ENCODE measurements at regions not wholly inside any gene's neighbourhood (a gene's known extent, or its start where the extent isn't known, plus 50 kb on each side); places are given as distances from the start of the nearest gene placed in this dataset.

DNA sequence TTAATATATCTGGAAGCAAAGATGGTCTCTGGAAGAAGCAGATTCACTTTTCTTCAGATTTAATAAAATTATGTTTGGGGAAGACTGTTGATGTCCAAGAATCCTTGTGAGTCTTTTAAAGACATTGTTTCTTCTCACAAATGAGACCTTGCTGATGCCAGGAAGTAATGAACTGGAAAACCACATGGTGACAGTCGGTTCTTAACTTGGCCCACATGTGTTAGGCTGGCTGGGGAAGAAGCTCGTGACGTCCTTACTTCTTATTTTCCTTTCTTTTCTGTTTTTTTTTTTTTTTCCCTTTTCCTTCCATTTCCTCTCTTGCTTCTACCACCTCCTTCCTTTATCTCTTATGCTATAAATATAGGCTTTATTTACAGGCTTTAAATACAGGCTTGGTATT, 950.2 kb downstream of the BCL11B start:
- no peak for FAIRE-seq
- no peak for DNase-seq (ENCODE audit: insufficient read length, low spot score)
- TF ChIP-seq POLR2A (IDR thresholded peaks at IDR 0.05; ENCODE audit: low read depth, low read length), result no peak

DNA sequence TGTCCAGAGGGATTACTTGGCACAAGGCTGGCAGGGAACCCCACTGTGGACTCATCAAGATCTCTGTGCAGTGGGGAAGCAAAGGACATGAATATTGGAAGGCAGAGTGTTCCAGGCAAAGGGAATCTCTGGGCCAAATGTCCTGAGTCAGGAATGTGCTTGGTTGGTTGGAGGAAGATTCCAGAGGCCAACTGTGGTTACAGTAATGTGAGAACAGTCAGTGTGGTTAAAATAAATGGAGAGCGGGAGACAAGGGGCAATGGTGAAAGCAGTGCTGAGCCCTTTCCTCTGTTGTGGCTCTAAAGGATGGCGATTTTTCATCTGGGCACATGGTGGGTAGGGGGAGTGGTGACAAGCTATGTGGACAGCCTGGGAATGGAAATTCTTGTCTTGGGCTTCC, 948.2 kb downstream of the BCL11B start:
- no peak for DNase-seq (ENCODE audit: insufficient read length, low spot score)
- no peak for FAIRE-seq
- TF ChIP-seq POLR2A (IDR thresholded peaks at IDR 0.05; ENCODE audit: low read depth, low read length), result no peak

GRCh38 chr14:98325761-98326160, 946.2 kb downstream of the BCL11B start:
- FAIRE-seq (no peak), DNase-seq (ENCODE audit: insufficient read length, low spot score) (no peak)
- TF ChIP-seq POLR2A (IDR thresholded peaks at IDR 0.05; ENCODE audit: low read depth, low read length), result no peak

GRCh38 chr14:98328496-98328895, 943.5 kb downstream of the BCL11B start:
- DNase-seq (ENCODE audit: insufficient read length, low spot score), result no peak
- no peak for FAIRE-seq
- no peak for TF ChIP-seq POLR2A (IDR thresholded peaks at IDR 0.05; ENCODE audit: low read depth, low read length)

DNA sequence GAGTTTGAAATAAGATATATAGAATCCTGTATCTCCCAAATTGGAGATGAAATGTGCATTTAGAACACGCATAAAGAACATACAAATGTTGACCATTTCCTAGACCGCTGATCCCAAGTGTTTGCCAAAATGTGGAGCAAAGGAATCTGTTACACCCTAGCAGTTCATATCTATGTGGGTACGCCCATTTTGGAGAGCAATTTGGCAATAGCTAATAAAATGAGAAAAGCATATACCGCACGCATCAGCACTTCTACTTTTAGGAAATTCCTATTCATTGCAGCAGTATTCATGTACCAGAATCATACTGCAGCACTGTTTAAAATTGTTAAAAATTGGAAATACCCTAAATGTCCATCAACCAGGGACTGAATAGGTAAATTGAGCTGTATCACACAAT, 937.8 kb downstream of the BCL11B start:
- FAIRE-seq, result no peak

DNA sequence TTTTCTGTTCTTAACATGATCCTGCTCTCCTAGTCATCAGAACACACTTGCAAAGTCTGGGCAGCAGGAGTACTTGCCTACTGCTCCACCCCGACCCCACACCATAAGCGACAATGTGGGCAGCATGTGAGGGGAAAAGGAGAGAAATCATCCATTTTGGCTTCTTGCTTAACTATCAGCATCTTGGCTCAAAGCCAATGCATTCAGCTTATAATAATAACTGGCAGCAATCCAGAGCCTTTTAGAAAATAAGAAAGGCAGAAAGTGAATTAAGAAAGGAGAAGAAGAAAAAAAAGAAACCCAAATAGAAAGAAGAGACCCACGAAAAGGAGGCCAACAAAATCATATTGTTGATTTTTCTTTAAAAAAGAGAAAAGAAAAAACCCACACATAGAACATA, 930.8 kb downstream of the BCL11B start:
- DNase-seq (ENCODE audit: insufficient read length, low spot score) (no peak), FAIRE-seq (no peak)

More for the DNA sequence above, 937.8 kb downstream of the BCL11B start:
- DNase-seq (ENCODE audit: insufficient read length, low spot score), result no peak
- no peak for TF ChIP-seq POLR2A (IDR thresholded peaks at IDR 0.05; ENCODE audit: low read depth, low read length)

DNA sequence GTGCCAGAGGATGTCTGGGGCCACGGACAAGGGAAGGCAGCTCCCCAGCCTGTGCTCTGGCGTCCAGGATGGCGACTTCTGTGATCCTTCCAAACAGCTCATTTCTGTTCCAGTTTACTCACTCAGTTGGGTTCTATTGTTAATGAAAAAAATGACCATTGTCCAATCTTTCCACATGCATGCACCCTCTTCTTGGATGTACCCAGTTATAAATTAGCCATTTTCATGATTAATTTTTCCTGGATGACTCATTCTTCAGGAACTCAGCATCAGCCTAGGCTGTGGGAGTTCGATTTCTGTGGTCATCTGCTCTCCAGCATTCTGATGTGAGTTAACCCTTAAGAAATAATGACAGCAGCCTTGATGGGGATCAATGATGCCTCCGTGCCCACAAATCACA, 926.8 kb downstream of the BCL11B start:
- no peak for TF ChIP-seq POLR2A (IDR thresholded peaks at IDR 0.05; ENCODE audit: low read depth, low read length)
- DNase-seq (ENCODE audit: insufficient read length, low spot score) (no peak), FAIRE-seq (no peak)

More for the DNA sequence above, 930.8 kb downstream of the BCL11B start:
- no peak for TF ChIP-seq POLR2A (IDR thresholded peaks at IDR 0.05; ENCODE audit: low read depth, low read length)

- FAIRE-seq (no peak), DNase-seq (ENCODE audit: insufficient read length, low spot score) (no peak)
- no peak for TF ChIP-seq POLR2A (IDR thresholded peaks at IDR 0.05; ENCODE audit: low read depth, low read length)
These were observed 924.3 kb downstream of the BCL11B start for GRCh38 chr14:98347686-98348085.

- FAIRE-seq, result no peak
- no peak for DNase-seq (ENCODE audit: insufficient read length, low spot score)
- TF ChIP-seq POLR2A (IDR thresholded peaks at IDR 0.05; ENCODE audit: low read depth, low read length), result no peak
These were observed 923.5 kb downstream of the BCL11B start for GRCh38 chr14:98348505-98348904.

DNA sequence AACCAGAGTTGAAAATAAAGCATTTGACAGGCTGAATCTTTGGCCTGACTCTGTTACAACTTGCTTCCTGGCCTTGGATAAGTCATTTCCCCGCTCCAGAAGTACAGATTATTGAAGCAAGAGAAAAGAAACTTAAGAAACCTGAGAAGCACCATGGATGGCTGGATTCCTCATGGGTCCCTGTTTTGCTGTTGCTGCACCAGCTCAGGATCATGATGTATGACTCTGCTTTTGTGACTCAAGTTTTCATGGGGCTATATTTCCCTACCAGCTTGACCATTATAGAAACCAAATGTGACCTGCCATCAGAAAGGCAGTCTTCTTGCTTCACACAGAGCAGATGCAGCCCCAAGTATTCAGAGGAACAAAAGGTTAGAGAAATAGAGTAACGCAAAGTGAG, 921.8 kb downstream of the BCL11B start:
- DNase-seq (ENCODE audit: insufficient read length, low spot score) (no peak), FAIRE-seq (no peak)
- TF ChIP-seq POLR2A (IDR thresholded peaks at IDR 0.05; ENCODE audit: low read depth, low read length), result no peak

DNA sequence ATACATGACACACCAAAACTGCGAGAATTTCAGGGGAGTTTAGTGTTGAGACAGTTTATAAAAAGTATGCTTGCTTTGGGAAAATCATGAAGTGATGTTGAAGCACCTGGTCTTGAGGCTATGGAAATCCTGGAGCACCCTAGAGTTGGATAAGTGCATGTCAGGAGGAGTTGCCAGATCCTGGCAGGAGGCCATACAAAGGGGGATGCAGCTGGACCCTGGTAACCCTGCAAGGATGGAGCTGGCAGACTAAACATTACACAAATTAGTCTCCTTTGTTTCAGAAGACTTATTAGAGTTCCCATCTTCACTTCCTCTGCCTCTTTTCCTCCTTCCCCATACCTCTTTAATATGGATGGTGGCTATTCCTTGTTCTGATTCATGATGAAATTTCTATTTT, 907.0 kb downstream of the BCL11B start:
- DNase-seq (ENCODE audit: insufficient read length, low spot score), result no peak
- no peak for TF ChIP-seq POLR2A (IDR thresholded peaks at IDR 0.05; ENCODE audit: low read depth, low read length)
- no peak for FAIRE-seq

DNA sequence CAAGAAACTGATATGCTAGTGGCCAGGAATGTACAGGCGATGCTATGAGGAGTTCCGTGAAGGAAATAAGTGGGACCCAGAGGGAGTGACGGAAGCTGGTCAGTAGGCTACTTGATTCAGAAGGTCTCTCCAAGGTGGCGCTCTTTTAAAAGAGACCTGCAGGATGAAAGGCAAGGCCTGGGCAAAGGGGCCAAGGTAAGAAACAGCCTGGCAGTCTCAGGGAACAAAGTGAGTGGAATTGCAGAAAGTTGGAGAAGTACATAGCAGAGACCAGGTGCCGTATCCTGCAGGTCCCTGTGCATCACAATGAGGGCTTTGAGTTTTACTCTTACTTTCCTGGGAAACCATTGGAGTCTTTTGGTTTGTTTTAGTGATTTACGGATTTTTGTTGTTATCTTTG, 905.6 kb downstream of the BCL11B start:
- FAIRE-seq, result no peak
- TF ChIP-seq POLR2A (IDR thresholded peaks at IDR 0.05; ENCODE audit: low read depth, low read length), result no peak

DNA sequence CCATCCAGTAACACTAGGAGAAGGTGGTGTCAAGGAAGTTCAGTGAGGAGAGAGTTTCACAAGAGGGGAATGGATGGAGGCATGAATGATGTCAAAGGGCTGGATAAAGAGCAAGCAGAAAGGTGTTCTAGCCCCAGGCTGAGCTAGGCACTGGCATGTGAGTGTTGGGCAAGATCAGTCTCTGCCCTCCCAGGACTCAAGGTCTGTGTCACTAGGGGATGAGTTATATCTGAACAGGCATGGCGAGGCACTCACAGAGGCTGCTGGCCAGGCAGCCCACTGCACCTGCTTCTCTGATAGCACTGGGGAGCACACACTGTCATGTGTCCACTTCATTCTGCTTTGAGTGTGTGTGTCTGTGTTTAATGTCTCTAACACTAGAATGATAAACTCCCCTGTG, 903.8 kb downstream of the BCL11B start:
- no peak for DNase-seq (ENCODE audit: insufficient read length, low spot score)
- TF ChIP-seq POLR2A (IDR thresholded peaks at IDR 0.05; ENCODE audit: low read depth, low read length), result no peak
- no peak for FAIRE-seq

More for the DNA sequence above, 905.6 kb downstream of the BCL11B start:
- DNase-seq (ENCODE audit: insufficient read length, low spot score), result no peak

- FAIRE-seq (no peak), DNase-seq (ENCODE audit: insufficient read length, low spot score) (no peak)
- no peak for TF ChIP-seq POLR2A (IDR thresholded peaks at IDR 0.05; ENCODE audit: low read depth, low read length)
These were observed 903.1 kb downstream of the BCL11B start for GRCh38 chr14:98368916-98369315.

DNA sequence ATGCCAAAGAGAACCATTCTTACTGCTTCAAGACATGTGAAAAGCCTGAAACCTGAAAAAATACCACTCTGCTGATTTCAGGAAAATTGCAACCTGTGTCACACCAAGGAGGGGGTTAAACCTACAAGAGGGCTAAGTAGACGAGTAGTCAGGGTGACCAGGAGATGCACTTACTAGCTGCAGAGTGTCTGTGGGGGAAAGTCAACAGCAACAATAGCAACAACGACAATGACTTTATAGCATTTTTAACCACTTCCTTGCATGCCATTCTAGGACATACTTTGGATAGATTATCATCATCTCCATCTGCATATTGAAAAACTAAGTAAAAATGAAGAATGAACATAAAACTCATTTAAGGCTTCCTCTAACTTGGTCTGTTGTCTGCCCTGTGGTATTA, 902.7 kb downstream of the BCL11B start:
- FAIRE-seq (no peak), DNase-seq (ENCODE audit: insufficient read length, low spot score) (no peak)
- TF ChIP-seq POLR2A (IDR thresholded peaks at IDR 0.05; ENCODE audit: low read depth, low read length), result no peak

DNA sequence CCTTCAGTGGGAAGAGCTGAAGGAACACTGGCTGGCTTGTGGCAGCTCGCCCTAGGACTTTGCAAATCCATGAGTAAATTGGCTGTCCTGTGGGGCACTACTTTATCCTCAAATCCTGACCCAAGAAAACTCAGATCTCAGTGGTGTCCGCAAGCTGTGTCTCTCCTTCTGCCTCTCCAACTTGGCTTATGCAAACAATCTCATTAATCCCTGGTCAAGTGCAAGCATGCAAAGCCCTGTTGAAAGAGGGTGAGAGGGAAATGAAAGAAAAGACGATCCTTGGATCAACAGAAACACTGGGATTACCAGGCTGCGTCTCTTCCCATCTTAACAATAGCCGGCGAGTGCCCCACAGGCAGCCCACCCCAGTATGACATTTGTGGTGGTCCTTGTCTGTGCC, 901.6 kb downstream of the BCL11B start:
- DNase-seq (ENCODE audit: insufficient read length, low spot score) (no peak), FAIRE-seq (no peak)
- no peak for TF ChIP-seq POLR2A (IDR thresholded peaks at IDR 0.05; ENCODE audit: low read depth, low read length)

All from H54 (cell line).